Peyer's patch (tissue), 4 donors: ENCODE measurements at regions not wholly inside any gene's neighbourhood (a gene's known extent, or its start where the extent isn't known, plus 50 kb on each side); places are given as distances from the start of the nearest gene placed in this dataset.
A peak's percentile ranks its signal among the peaks of the same experiment; 100 is the strongest.

Experiments
- DNase-seq, 3 donors: peaks; one replicate each; pipeline ENCODE4 v3.0.0-alpha.2; 2017 to 2019
- H3K27ac ChIP-seq, 4 donors: fragments of 200-600 bp; sonication (generic); one replicate each; pipeline ENCODE4 v1.5.1; 2016 to 2019
- H3K27me3 ChIP-seq, 2 donors: fragments of 200-600 bp; sonication (generic); one replicate each; pipeline ENCODE4 v1.5.1; 2019
- H3K36me3 ChIP-seq, 3 donors: fragments of 200-600 bp; sonication (generic); one replicate each; pipeline ENCODE4 v1.5.1; 2016 to 2019
- H3K4me1 ChIP-seq, 4 donors: fragments of 200-600 bp; sonication (generic); one replicate each; pipeline ENCODE4 v1.5.1; 2016 to 2019
- H3K4me3 ChIP-seq, 4 donors: fragments of 200-600 bp; sonication (generic); 1 replicate in 3 of 4; 2 replicates in 1 of 4; pipeline ENCODE4 v1.5.1; 2016 to 2019; ENCODE audit warnings: mild to moderate bottlenecking in 1 of 4
- H3K9me3 ChIP-seq, 4 donors: fragments of 200-600 bp; sonication (generic); one replicate each; pipeline ENCODE4 v1.5.1; 2016 to 2019; ENCODE audit warnings: mild to moderate bottlenecking in 1 of 4
- CTCF ChIP-seq, 6 experiments: fragments of 450-650 bp in 4 of 6; fragments of 200-600 bp in 2 of 6; sonication (generic) in 1 of 6; IDR thresholded peaks; one replicate each; pipeline ENCODE4 v1.5.1; 2017 to 2019; ENCODE audit warnings: antibody characterized with exemption in 6 of 6, mild to moderate bottlenecking in 3 of 6, moderate library complexity in 1 of 6
- POLR2A ChIP-seq, 2 donors: fragments of 450-650 bp; IDR thresholded peaks; one replicate each; pipeline ENCODE4 v1.5.1; 2017; ENCODE audit warnings: antibody characterized with exemption in 2 of 2, mild to moderate bottlenecking in 2 of 2, moderate library complexity in 2 of 2

- no peak for DNase-seq
- no peaks in the 10 kb centered on the region for H3K27me3 ChIP-seq
- H3K4me3 ChIP-seq = no peak overlapping the region
- TF ChIP-seq POLR2A (IDR thresholded peaks at IDR 0.05) = no peak
- no peak for TF ChIP-seq CTCF (IDR thresholded peaks at IDR 0.05)
- H3K36me3 ChIP-seq = no peaks in the 10 kb centered on the region
- H3K9me3 ChIP-seq = no peaks in the 10 kb centered on the region
- no peaks in the 10 kb centered on the region for H3K4me1 ChIP-seq
- H3K27ac ChIP-seq = no peak overlapping the region
These were observed 65.8 kb upstream of the KCNA1 start for GRCh38 chr12:4843907-4844306.

- Histone ChIP-seq H3K27ac (no peak overlapping the region), H3K4me3 (no peak overlapping the region), H3K4me1 (no peaks in the 10 kb centered on the region), H3K9me3 (no peaks in the 10 kb centered on the region), H3K27me3 (no peaks in the 10 kb centered on the region), H3K36me3 (no peaks in the 10 kb centered on the region)
- TF ChIP-seq POLR2A (IDR thresholded peaks at IDR 0.05) (no peak), CTCF (IDR thresholded peaks at IDR 0.05) (no peak)
- DNase-seq = no peak
These were observed 62.0 kb upstream of the KCNA1 start for GRCh38 chr12:4847713-4848112.

- Histone ChIP-seq H3K4me1 (no peaks in the 10 kb centered on the region), H3K4me3 (no peak overlapping the region), H3K27me3 (no peaks in the 10 kb centered on the region), H3K9me3 (no peaks in the 10 kb centered on the region), H3K27ac (no peak overlapping the region), H3K36me3 (no peaks in the 10 kb centered on the region)
- TF ChIP-seq POLR2A (IDR thresholded peaks at IDR 0.05) = no peak
- TF ChIP-seq CTCF (IDR thresholded peaks at IDR 0.05) = peak; percentile 24 to 83 (median 46)
- DNase-seq = peak in 1 of 3 donors; percentile 55
These were observed 60.6 kb upstream of the KCNA1 start for GRCh38 chr12:4849115-4849541.

GRCh38 chr12:4849795-4850345 lies 59.8 kb upstream of the KCNA1 start:
- no peaks in the 10 kb centered on the region for H3K36me3 ChIP-seq
- DNase-seq = no peak
- TF ChIP-seq CTCF (IDR thresholded peaks at IDR 0.05) (no peak), POLR2A (IDR thresholded peaks at IDR 0.05) (no peak)

GRCh38 chr12:4850857-4851380 lies 58.8 kb upstream of the KCNA1 start:
- no peak overlapping the region for H3K27ac ChIP-seq
- no peaks in the 10 kb centered on the region for H3K27me3 ChIP-seq
- no peaks in the 10 kb centered on the region for H3K9me3 ChIP-seq
- DNase-seq = no peak
- H3K4me3 ChIP-seq = no peak overlapping the region
- H3K4me1 ChIP-seq = no peaks in the 10 kb centered on the region
- no peaks in the 10 kb centered on the region for H3K36me3 ChIP-seq
- TF ChIP-seq CTCF (IDR thresholded peaks at IDR 0.05) (no peak), POLR2A (IDR thresholded peaks at IDR 0.05) (no peak)

More at GRCh38 chr12:4849795-4850345, 59.8 kb upstream of the KCNA1 start:
- Histone ChIP-seq H3K27ac (no peak overlapping the region), H3K4me3 (no peak overlapping the region), H3K27me3 (no peaks in the 10 kb centered on the region), H3K9me3 (no peaks in the 10 kb centered on the region), H3K4me1 (no peaks in the 10 kb centered on the region)
